ENCODE measurements at regions not wholly inside any gene's neighbourhood (a gene's known extent, or its start where the extent isn't known, plus 50 kb on each side); places are given as distances from the start of the nearest gene placed in this dataset.

- TF ChIP-seq CTCF (IDR thresholded peaks at IDR 0.05; ENCODE audit: low read depth, low read length, poor library complexity, severe bottlenecking): no peak
- no peak for TF ChIP-seq EZH2phosphoT487 (IDR thresholded peaks at IDR 0.05; ENCODE audit: borderline replicate concordance, low read length)
These were observed 227.8 kb upstream of the MIR17HG start for GRCh38 chr13:91119643-91120042.
